B cell (primary cell): ENCODE measurements at regions not wholly inside any gene's neighbourhood (a gene's known extent, or its start where the extent isn't known, plus 50 kb on each side); places are given as distances from the start of the nearest gene placed in this dataset.

Source experiments
- ATAC-seq: fragments of 200-7000 bp; cut with Tn5 transposase; one replicate; pipeline ENCODE4 v1.10.0; 2021; ENCODE audit warnings: low read depth, mild to moderate bottlenecking, moderate number of reproducible peaks, moderate library complexity
- CTCF ChIA-PET: fragments of 350-600 bp; sonication (Branson Sonifier 250); formaldehyde crosslinking; loops from one replicate; lab custom pipeline; 2021; ENCODE audit warnings: antibody characterized with exemption, inconsistent platforms; lab: Charles Lee
- POLR2A ChIA-PET: fragments of 350-600 bp; sonication (Branson Sonifier 250); formaldehyde crosslinking; loops from one replicate; lab custom pipeline; 2021; ENCODE audit warnings: antibody characterized with exemption; lab: Charles Lee
- DNase-seq: peaks from one replicate; pipeline ENCODE4 v3.0.0; 2013
- H2AFZ ChIP-seq: 2 replicates; pipeline ENCODE4 v1.6.1; 2012; ENCODE audit warnings: mild to moderate bottlenecking, low read depth, low read length; ENCODE audit not compliant: insufficient read depth, poor library complexity, severe bottlenecking
- H3K27ac ChIP-seq, 2 donors: 1 replicate in 1 of 2; 2 replicates in 1 of 2; pipeline ENCODE4 v1.5.1; 2012 to 2013; ENCODE audit warnings: low read length in 2 of 2, mild to moderate bottlenecking in 2 of 2, moderate library complexity in 1 of 2
- H3K27me3 ChIP-seq, 4 experiments: fragments of 200-600 bp in 1 of 4; sonication (generic) in 1 of 4; replicated peaks in 1 of 4; 1 replicate in 2 of 4; 2 replicates in 2 of 4; pipeline versions ENCODE4 v1.6.1 to v1.7.0; 2013 to 2016; ENCODE audit warnings: low read length in 3 of 4, mild to moderate bottlenecking in 2 of 4, mixed read lengths in 1 of 4, moderate library complexity in 1 of 4; ENCODE audit not compliant: insufficient read depth in 4 of 4, control insufficient read depth in 3 of 4; ENCODE audit errors: control extremely low read depth in 1 of 4
- H3K36me3 ChIP-seq, 2 experiments: replicated peaks in 1 of 2; 1 replicate in 1 of 2; 2 replicates in 1 of 2; pipeline versions ENCODE4 v1.6.1 to v1.7.1; 2013; ENCODE audit warnings: low read length in 1 of 2; ENCODE audit not compliant: insufficient read depth in 2 of 2, control insufficient read depth in 1 of 2; ENCODE audit errors: control extremely low read depth in 1 of 2, extremely low read depth in 1 of 2
- H3K4me1 ChIP-seq, 2 donors: fragments of 200-600 bp in 1 of 2; sonication (generic) in 1 of 2; 1 replicate in 1 of 2; 2 replicates in 1 of 2; pipeline versions ENCODE4 v1.5.1 to v1.6.1; 2013 to 2017; ENCODE audit warnings: low read length in 2 of 2; ENCODE audit not compliant: control insufficient read depth in 2 of 2, insufficient read depth in 2 of 2
- H3K4me2 ChIP-seq: replicated peaks from 2 replicates; pipeline ENCODE3; 2012; ENCODE audit warnings: mild to moderate bottlenecking, low read depth, low read length; ENCODE audit not compliant: poor library complexity, severe bottlenecking
- H3K4me3 ChIP-seq, 5 experiments: fragments of 200-600 bp in 1 of 5; sonication (generic) in 1 of 5; 1 replicate in 3 of 5; 2 replicates in 2 of 5; pipeline versions ENCODE4 v1.5.1 to v1.7.0; 2011 to 2016; ENCODE audit warnings: low read length in 4 of 5, mild to moderate bottlenecking in 4 of 5, low read depth in 2 of 5, control low read depth in 1 of 5, moderate library complexity in 1 of 5; ENCODE audit not compliant: insufficient read depth in 1 of 5; ENCODE audit errors: control extremely low read depth in 1 of 5, extremely low read depth in 1 of 5
- H3K79me2 ChIP-seq: fragments of 200-600 bp; sonication (generic); one replicate; pipeline ENCODE4 v1.6.0; 2016; ENCODE audit warnings: low read length; ENCODE audit not compliant: control insufficient read depth, insufficient read depth
- H3K9ac ChIP-seq: fragments of 200-600 bp; sonication (generic); 2 replicates; pipeline ENCODE4 v1.6.1; 2017; ENCODE audit warnings: mild to moderate bottlenecking, low read length, moderate library complexity
- H3K9me3 ChIP-seq, 3 donors: one replicate each; pipeline versions ENCODE4 v1.6.1 to v1.7.1; 2013; ENCODE audit warnings: low read length in 2 of 3; ENCODE audit not compliant: control insufficient read depth in 2 of 3, insufficient read depth in 1 of 3; ENCODE audit errors: control extremely low read depth in 1 of 3
- H4K20me1 ChIP-seq: 2 replicates; pipeline ENCODE4 v1.6.0; 2012; ENCODE audit warnings: mild to moderate bottlenecking, low read length; ENCODE audit not compliant: insufficient read depth, control insufficient read depth, poor library complexity, severe bottlenecking
- H3K27ac Mint-ChIP-seq: one replicate; pipeline ENCODE4 v1.8.0; 2021; ENCODE audit warnings: mixed read lengths
- H3K27me3 Mint-ChIP-seq: one replicate; pipeline ENCODE4 v1.8.0; 2021; ENCODE audit warnings: mixed read lengths
- H3K4me1 Mint-ChIP-seq: one replicate; pipeline ENCODE4 v1.8.0; 2021; ENCODE audit warnings: mixed read lengths
- H3K4me3 Mint-ChIP-seq: one replicate; pipeline ENCODE4 v1.8.0; 2021; ENCODE audit warnings: mixed read lengths
- H3K9me3 Mint-ChIP-seq: one replicate; pipeline ENCODE4 v1.8.0; 2022; ENCODE audit warnings: mixed read lengths; ENCODE audit not compliant: insufficient read depth
- CTCF ChIP-seq: fragments of 200-600 bp; IDR thresholded peaks from one replicate; pipeline ENCODE4 v1.8.0; 2022; ENCODE audit warnings: antibody characterized with exemption, mild to moderate bottlenecking
- EZH2 ChIP-seq: IDR thresholded peaks from 2 replicates; pipeline ENCODE4 v1.6.1; 2012; ENCODE audit warnings: borderline replicate concordance, low read depth, mild to moderate bottlenecking, moderate library complexity, low read length; ENCODE audit not compliant: insufficient read depth, poor library complexity, severe bottlenecking
- intact Hi-C: fragments of 100-400 bp; cut with micrococcal nuclease; formaldehyde crosslinking; loops from one replicate; pipeline ENCODE4 v1.10.0; 2022

- ChIA-PET POLR2A (no interaction called here), CTCF (no interaction called here)
- Histone ChIP-seq H3K9me3 (peaks cover 0 to 7% (median 0%) of the 10 kb centered on the region in 3 donors), H2AFZ (no peak overlapping the region), H3K4me2 (no peak overlapping the region), H3K9ac (no peak overlapping the region), H3K4me3 (no peak overlapping the region), H3K27ac (no peak overlapping the region), H4K20me1 (no peaks in the 10 kb centered on the region), H3K27me3 (peaks cover 0 to 5% (median 0%) of the 10 kb centered on the region in 4 experiments), H3K79me2 (no peaks in the 10 kb centered on the region), H3K4me1 (no peaks in the 10 kb centered on the region), H3K36me3 (no peaks in the 10 kb centered on the region)
- intact Hi-C loops: no loop called here
- Mint-ChIP-seq H3K27me3 (peaks cover 21% of the 10 kb centered on the region), H3K4me1 (peaks cover 2% of the 10 kb centered on the region), H3K9me3 (no peaks in the 10 kb centered on the region), H3K27ac (no peak overlapping the region), H3K4me3 (no peak overlapping the region)
- no peak for DNase-seq
- TF ChIP-seq EZH2: no peak
- no peak for TF ChIP-seq CTCF
- ATAC-seq: no peak
Observed at GRCh38 chr5:34583167-34583566, 73.0 kb upstream of the RAI14 start.

- H3K4me1 Mint-ChIP-seq: peaks cover 2% of the 10 kb centered on the region
- ATAC-seq (no peak), DNase-seq (no peak)
- ChIA-PET CTCF (no interaction called here), POLR2A (no interaction called here)
- H3K27ac ChIP-seq: no peak overlapping the region
- peaks cover 0 to 3% (median 0%) of the 10 kb centered on the region in 3 donors for H3K9me3 ChIP-seq
- H2AFZ ChIP-seq: no peak overlapping the region
- no peaks in the 10 kb centered on the region for H4K20me1 ChIP-seq
- H3K79me2 ChIP-seq: no peaks in the 10 kb centered on the region
- no peak overlapping the region for H3K9ac ChIP-seq
- TF ChIP-seq CTCF (no peak), EZH2 (no peak)
- H3K27ac Mint-ChIP-seq: no peak overlapping the region
- H3K4me2 ChIP-seq: no peak overlapping the region
- no peak overlapping the region for H3K4me3 Mint-ChIP-seq
- no peak overlapping the region for H3K4me3 ChIP-seq
- no peaks in the 10 kb centered on the region for H3K4me1 ChIP-seq
- intact Hi-C loops: no loop called here
- H3K36me3 ChIP-seq: no peaks in the 10 kb centered on the region
- H3K27me3 ChIP-seq: peaks cover 0 to 5% (median 0%) of the 10 kb centered on the region in 4 experiments
- H3K27me3 Mint-ChIP-seq: peaks cover 21% of the 10 kb centered on the region
- H3K9me3 Mint-ChIP-seq: no peaks in the 10 kb centered on the region
Observed at GRCh38 chr5:34584165-34584564, 72.0 kb upstream of the RAI14 start.
